NT2/D1 (cell line): ENCODE measurements at regions not wholly inside any gene's neighbourhood (a gene's known extent, or its start where the extent isn't known, plus 50 kb on each side); places are given as distances from the start of the nearest gene placed in this dataset.

Experiments used
- SUZ12 ChIP-seq: IDR thresholded peaks from 2 replicates; pipeline ENCODE4 v1.6.1; 2011; ENCODE audit not compliant: insufficient read length, insufficient read depth; ENCODE audit errors: extremely low read depth
- YY1 ChIP-seq: IDR thresholded peaks from 2 replicates; pipeline ENCODE4 v1.6.1; 2011; ENCODE audit not compliant: insufficient read length, insufficient read depth
- ZNF274 ChIP-seq: IDR thresholded peaks from 2 replicates; pipeline ENCODE4 v1.6.1; 2011; ENCODE audit warnings: mild to moderate bottlenecking, low read depth, low read length

DNA sequence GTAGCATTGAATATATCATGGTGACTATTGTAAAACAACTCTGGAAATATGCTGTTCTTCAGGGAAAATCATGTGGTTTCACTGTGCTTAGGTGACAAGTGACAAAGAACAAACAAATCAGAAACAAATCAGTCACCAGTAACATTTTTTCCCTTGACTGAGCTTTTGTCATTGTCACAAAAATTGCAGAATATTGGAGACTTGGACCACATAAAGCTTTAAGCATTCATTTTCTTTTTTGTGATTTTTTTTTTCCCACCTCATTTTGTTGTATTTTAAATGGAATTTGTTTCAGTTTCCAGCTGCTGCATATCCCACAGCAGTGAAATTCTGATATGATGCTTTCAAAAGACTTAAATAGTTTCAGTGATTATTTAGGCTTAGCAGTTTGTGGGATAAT lies 1088.4 kb downstream of the OTOL1 start:
- no peak for TF ChIP-seq ZNF274
- TF ChIP-seq YY1: no peak
- no peak for TF ChIP-seq SUZ12
